Suprapubic skin (tissue), 4 donors: ENCODE measurements at regions not wholly inside any gene's neighbourhood (a gene's known extent, or its start where the extent isn't known, plus 50 kb on each side); places are given as distances from the start of the nearest gene placed in this dataset.

Experiments used
- EP300 ChIP-seq: sonication (generic); formaldehyde crosslinking; IDR thresholded peaks from one replicate; pipeline ENCODE4 v1.6.1; 2017; ENCODE audit warnings: antibody characterized with exemption
- POLR2A ChIP-seq, 2 donors: fragments of 450-650 bp; IDR thresholded peaks; one replicate each; pipeline ENCODE4 v1.6.1; 2017; ENCODE audit warnings: antibody characterized with exemption in 2 of 2, mild to moderate bottlenecking in 2 of 2, moderate library complexity in 2 of 2
- POLR2AphosphoS5 ChIP-seq, 3 donors: sonication (generic); formaldehyde crosslinking; IDR thresholded peaks; one replicate each; pipeline ENCODE4 v1.6.1; 2017; ENCODE audit warnings: antibody characterized with exemption in 3 of 3
- TF ChIP-seq, protein P1 (sequence below), 2 donors: fragments of 200-600 bp in 1 of 2; fragments of 450-650 bp in 1 of 2; sonication (generic) in 1 of 2; IDR thresholded peaks; one replicate each; pipeline ENCODE4 v1.5.1; 2016 to 2019; ENCODE audit warnings: antibody characterized with exemption in 2 of 2, mild to moderate bottlenecking in 1 of 2, moderate library complexity in 1 of 2

GRCh38 chr4:35500812-35501211, 743.5 kb downstream of the ARAP2 start:
- TF ChIP-seq EP300 (no peak), POLR2A (IDR thresholded peaks at IDR 0.05) (no peak), POLR2AphosphoS5 (IDR thresholded peaks at IDR 0.05) (no peak)
- TF ChIP-seq, protein P1, sequence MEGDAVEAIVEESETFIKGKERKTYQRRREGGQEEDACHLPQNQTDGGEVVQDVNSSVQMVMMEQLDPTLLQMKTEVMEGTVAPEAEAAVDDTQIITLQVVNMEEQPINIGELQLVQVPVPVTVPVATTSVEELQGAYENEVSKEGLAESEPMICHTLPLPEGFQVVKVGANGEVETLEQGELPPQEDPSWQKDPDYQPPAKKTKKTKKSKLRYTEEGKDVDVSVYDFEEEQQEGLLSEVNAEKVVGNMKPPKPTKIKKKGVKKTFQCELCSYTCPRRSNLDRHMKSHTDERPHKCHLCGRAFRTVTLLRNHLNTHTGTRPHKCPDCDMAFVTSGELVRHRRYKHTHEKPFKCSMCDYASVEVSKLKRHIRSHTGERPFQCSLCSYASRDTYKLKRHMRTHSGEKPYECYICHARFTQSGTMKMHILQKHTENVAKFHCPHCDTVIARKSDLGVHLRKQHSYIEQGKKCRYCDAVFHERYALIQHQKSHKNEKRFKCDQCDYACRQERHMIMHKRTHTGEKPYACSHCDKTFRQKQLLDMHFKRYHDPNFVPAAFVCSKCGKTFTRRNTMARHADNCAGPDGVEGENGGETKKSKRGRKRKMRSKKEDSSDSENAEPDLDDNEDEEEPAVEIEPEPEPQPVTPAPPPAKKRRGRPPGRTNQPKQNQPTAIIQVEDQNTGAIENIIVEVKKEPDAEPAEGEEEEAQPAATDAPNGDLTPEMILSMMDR (IDR thresholded peaks at IDR 0.05), result no peak
